ENCODE measurements at regions not wholly inside any gene's neighbourhood (a gene's known extent, or its start where the extent isn't known, plus 50 kb on each side); places are given as distances from the start of the nearest gene placed in this dataset.

GRCh38 chr6:104509355-104509754 lies 350.4 kb downstream of the HACE1 start:
- no peak for TF ChIP-seq CTCF (IDR thresholded peaks at IDR 0.05; ENCODE audit: insufficient read depth, low read length, poor library complexity, severe bottlenecking)
- TF ChIP-seq EZH2phosphoT487 (conservative IDR thresholded peaks at IDR 0.05; ENCODE audit: low read length), result no peak
